ENCODE measurements at regions not wholly inside any gene's neighbourhood (a gene's known extent, or its start where the extent isn't known, plus 50 kb on each side); places are given as distances from the start of the nearest gene placed in this dataset.

DNA sequence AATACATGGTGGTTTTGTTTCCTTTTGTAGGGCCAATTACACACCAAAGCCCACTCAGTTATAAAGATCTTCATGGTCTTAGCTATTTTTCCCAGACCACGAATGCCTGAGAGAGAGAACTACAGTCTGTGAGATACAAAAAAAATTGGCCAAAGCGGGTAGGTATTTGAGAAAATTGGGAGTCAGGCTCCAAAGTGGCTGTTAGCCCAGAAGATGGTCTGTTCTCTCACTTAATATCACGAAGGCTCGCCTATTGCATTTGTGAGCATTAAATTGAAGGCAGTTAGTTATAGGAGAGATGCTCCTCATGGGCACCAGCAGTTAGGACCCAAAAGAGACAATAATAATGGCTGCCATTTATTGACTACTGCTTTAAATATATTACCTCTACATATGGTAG lies 342.7 kb downstream of the PLPP3 start:
- intact Hi-C loops (cut with DNase I), result no loop called here
- Histone ChIP-seq H3K27ac (no peak overlapping the region), H3K4me1 (no peaks in the 10 kb centered on the region), H3K9me3 (no peaks in the 10 kb centered on the region), H3K27me3 (no peaks in the 10 kb centered on the region), H3K4me3 (no peak overlapping the region), H3K36me3 (no peaks in the 10 kb centered on the region)
- TF ChIP-seq POLR2A (IDR thresholded peaks at IDR 0.05), result no peak
- TF ChIP-seq, protein P1, sequence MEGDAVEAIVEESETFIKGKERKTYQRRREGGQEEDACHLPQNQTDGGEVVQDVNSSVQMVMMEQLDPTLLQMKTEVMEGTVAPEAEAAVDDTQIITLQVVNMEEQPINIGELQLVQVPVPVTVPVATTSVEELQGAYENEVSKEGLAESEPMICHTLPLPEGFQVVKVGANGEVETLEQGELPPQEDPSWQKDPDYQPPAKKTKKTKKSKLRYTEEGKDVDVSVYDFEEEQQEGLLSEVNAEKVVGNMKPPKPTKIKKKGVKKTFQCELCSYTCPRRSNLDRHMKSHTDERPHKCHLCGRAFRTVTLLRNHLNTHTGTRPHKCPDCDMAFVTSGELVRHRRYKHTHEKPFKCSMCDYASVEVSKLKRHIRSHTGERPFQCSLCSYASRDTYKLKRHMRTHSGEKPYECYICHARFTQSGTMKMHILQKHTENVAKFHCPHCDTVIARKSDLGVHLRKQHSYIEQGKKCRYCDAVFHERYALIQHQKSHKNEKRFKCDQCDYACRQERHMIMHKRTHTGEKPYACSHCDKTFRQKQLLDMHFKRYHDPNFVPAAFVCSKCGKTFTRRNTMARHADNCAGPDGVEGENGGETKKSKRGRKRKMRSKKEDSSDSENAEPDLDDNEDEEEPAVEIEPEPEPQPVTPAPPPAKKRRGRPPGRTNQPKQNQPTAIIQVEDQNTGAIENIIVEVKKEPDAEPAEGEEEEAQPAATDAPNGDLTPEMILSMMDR (IDR thresholded peaks at IDR 0.05), result no peak
- no peak for DNase-seq
- 76 to 87% methylated on average over 4 of the region's 4 CpGs for WGBS, 2 donors

DNA sequence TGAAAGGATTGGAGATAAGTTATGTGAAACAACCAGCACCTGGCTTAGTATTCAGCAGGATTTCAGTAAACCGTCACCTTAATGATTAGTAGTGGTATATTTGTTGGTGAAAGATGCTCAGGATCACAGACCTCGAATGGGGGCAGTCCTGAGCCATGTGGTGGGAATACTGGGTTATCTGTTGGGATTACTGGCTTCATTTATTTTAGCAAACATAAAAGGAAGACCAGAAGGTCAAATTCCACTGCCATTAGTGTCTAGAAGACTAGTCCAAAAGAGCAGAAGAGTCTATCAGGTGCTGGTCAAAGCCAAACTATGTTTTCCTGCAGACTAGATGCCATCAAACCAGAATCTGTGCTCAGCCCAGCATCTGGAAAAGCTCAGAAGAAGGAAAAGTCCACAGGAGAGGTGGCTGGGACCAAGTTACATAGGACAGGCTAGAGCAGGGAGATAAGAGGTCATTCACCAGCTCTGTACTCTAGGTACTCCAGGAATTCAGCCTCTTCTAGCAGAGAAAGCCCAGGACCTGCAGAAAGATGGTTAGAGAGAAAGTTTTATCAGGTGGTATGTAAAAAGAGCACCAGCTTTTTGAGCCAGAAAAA lies 343.4 kb downstream of the PLPP3 start:
- Histone ChIP-seq H3K4me1 (no peaks in the 10 kb centered on the region), H3K27ac (no peak overlapping the region), H3K4me3 (no peak overlapping the region), H3K36me3 (no peaks in the 10 kb centered on the region), H3K9me3 (no peaks in the 10 kb centered on the region), H3K27me3 (no peaks in the 10 kb centered on the region)
- intact Hi-C loops (cut with DNase I), result no loop called here
- no peak for DNase-seq
- no peak for TF ChIP-seq POLR2A (IDR thresholded peaks at IDR 0.05)
- TF ChIP-seq, protein P1 (IDR thresholded peaks at IDR 0.05), result no peak
- WGBS, 2 donors, result 77 to 78% methylated on average over 2 of the region's 2 CpGs

DNA sequence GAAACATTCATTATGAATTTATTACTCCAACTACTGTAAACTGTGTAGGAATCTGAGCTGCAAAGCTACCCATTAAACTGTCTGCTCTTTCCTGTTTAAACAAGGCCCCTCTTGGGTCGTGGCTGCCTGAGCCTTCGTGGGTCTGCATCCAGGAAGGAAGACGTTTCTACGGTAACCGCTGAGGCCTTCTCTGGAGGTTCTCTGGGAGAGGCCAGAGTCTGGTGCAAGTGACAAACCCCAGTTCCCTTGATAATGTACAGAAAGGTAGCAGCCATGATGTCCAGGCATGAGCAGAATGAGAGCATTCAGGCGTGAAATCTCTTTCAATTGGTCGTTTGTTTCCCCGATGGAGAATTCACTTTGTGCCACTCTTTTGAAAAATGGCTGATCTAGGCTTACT lies 350.2 kb downstream of the PLPP3 start:
- Histone ChIP-seq H3K4me1 (no peaks in the 10 kb centered on the region), H3K4me3 (no peak overlapping the region), H3K36me3 (no peaks in the 10 kb centered on the region), H3K27ac (no peak overlapping the region), H3K9me3 (no peaks in the 10 kb centered on the region), H3K27me3 (no peaks in the 10 kb centered on the region)
- 52 to 57% methylated on average over 8 of the region's 8 CpGs for WGBS, 2 donors
- DNase-seq, result no peak
- intact Hi-C loops (cut with DNase I), result no loop called here
- TF ChIP-seq, protein P1 (IDR thresholded peaks at IDR 0.05), result no peak

DNA sequence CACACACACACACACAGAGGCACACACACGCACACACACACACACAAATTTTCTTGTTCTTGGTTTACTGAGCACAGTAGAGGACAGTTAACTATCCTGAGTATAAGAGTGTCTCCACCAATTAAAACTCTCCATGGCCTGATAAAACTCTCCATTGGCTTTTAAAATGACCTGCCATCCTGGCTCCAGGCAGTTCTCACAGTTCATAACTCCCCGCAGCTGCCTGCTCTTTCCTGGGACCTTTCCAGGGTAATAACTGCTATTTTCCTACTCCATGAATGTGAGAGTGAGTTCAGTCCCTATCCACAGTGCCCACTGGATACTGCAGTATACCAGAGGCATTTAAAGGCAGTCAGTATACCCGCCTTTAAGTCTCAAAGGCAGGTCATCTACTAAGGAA lies 351.5 kb downstream of the PLPP3 start:
- no peak overlapping the region for H3K4me3 ChIP-seq

DNA sequence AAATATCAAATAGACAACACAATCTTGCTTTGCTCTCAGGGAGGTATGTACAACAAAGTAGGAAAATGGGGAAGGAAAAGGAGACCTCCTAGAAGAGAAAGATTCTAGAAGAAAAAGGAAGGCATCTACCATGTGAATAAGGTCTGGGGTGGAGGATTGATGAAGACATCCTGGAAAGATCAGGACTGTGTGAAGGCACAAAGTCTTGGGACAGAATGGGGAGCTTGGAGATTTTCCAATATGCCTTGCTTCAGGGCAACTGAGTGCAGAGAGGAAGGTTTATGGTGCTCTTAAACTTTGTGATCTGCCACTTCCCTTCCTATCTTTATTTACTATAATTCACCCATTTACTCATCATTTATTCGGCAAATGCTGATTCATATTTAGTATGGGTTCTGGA lies 352.0 kb downstream of the PLPP3 start:
- Histone ChIP-seq H3K36me3 (no peaks in the 10 kb centered on the region), H3K4me3 (no peak overlapping the region), H3K27ac (no peak overlapping the region), H3K9me3 (no peaks in the 10 kb centered on the region), H3K27me3 (no peaks in the 10 kb centered on the region), H3K4me1 (no peaks in the 10 kb centered on the region)
- 94 to 100% methylated on average over 1 of the region's 1 CpG for WGBS, 2 donors
- DNase-seq, result no peak
- intact Hi-C loops (cut with DNase I), result no loop called here
- TF ChIP-seq, protein P1 (IDR thresholded peaks at IDR 0.05), result no peak
- no peak for TF ChIP-seq POLR2A (IDR thresholded peaks at IDR 0.05)

More for the DNA sequence above, 351.5 kb downstream of the PLPP3 start:
- no peaks in the 10 kb centered on the region for H3K9me3 ChIP-seq
- no peak for DNase-seq
- WGBS, 2 donors, result 78 to 85% methylated on average over 3 of the region's 3 CpGs
- no peaks in the 10 kb centered on the region for H3K36me3 ChIP-seq
- intact Hi-C loops (cut with DNase I), result no loop called here
- TF ChIP-seq, protein P1 (IDR thresholded peaks at IDR 0.05), result no peak
- TF ChIP-seq POLR2A (IDR thresholded peaks at IDR 0.05), result no peak
- no peak overlapping the region for H3K27ac ChIP-seq
- no peaks in the 10 kb centered on the region for H3K4me1 ChIP-seq
- H3K27me3 ChIP-seq, result no peaks in the 10 kb centered on the region
